HUES6 (cell line): ENCODE measurements at regions not wholly inside any gene's neighbourhood (a gene's known extent, or its start where the extent isn't known, plus 50 kb on each side); places are given as distances from the start of the nearest gene placed in this dataset.

Source experiments
- H3K27ac ChIP-seq: 2 replicates; pipeline ENCODE4 v1.7.0; 2013; ENCODE audit warnings: low read depth, mild to moderate bottlenecking, low read length, inconsistent platforms
- H3K27me3 ChIP-seq: 2 replicates; pipeline ENCODE4 v1.6.1; 2013; ENCODE audit warnings: low read length; ENCODE audit not compliant: control insufficient read depth, insufficient read depth
- H3K36me3 ChIP-seq: 2 replicates; pipeline ENCODE4 v1.6.1; 2013; ENCODE audit warnings: low read length; ENCODE audit not compliant: control insufficient read depth, insufficient read depth
- H3K4me1 ChIP-seq: 2 replicates; pipeline ENCODE4 v1.6.1; 2013; ENCODE audit warnings: low read length; ENCODE audit not compliant: control insufficient read depth, insufficient read depth
- H3K4me3 ChIP-seq: 2 replicates; pipeline ENCODE4 v1.5.1; 2013; ENCODE audit warnings: low read depth, low read length
- H3K9ac ChIP-seq: one replicate; pipeline ENCODE4 v1.6.1; 2013; ENCODE audit warnings: mild to moderate bottlenecking, low read length
- H3K9me3 ChIP-seq: 2 replicates; pipeline ENCODE4 v1.6.1; 2013; ENCODE audit warnings: low read depth, low read length; ENCODE audit not compliant: control insufficient read depth, insufficient read depth

- no peaks in the 10 kb centered on the region for H3K27me3 ChIP-seq
- no peaks in the 10 kb centered on the region for H3K9me3 ChIP-seq
- no peak overlapping the region for H3K4me3 ChIP-seq
- no peaks in the 10 kb centered on the region for H3K36me3 ChIP-seq
- no peaks in the 10 kb centered on the region for H3K4me1 ChIP-seq
- H3K9ac ChIP-seq = no peak overlapping the region
- no peak overlapping the region for H3K27ac ChIP-seq
These were observed 220.1 kb upstream of the NCKAP5 start for GRCh38 chr2:133788386-133788785.

- Histone ChIP-seq H3K36me3 (no peaks in the 10 kb centered on the region), H3K27ac (no peak overlapping the region), H3K27me3 (no peaks in the 10 kb centered on the region), H3K9ac (no peak overlapping the region), H3K4me1 (no peaks in the 10 kb centered on the region), H3K4me3 (no peak overlapping the region), H3K9me3 (0 out of 2 replicates have a peak, but pooled peaks cover 2% of the 10 kb centered on the region)
These were observed 221.5 kb upstream of the NCKAP5 start for GRCh38 chr2:133789743-133790142.

- no peak overlapping the region for H3K27ac ChIP-seq
- H3K4me3 ChIP-seq = no peak overlapping the region
- no peaks in the 10 kb centered on the region for H3K27me3 ChIP-seq
- H3K4me1 ChIP-seq = no peaks in the 10 kb centered on the region
- H3K9me3 ChIP-seq = 0 out of 2 replicates have a peak, but pooled peaks cover 2% of the 10 kb centered on the region
- H3K9ac ChIP-seq = no peak overlapping the region
- no peaks in the 10 kb centered on the region for H3K36me3 ChIP-seq
These were observed 222.4 kb upstream of the NCKAP5 start for GRCh38 chr2:133790711-133791110.

DNA sequence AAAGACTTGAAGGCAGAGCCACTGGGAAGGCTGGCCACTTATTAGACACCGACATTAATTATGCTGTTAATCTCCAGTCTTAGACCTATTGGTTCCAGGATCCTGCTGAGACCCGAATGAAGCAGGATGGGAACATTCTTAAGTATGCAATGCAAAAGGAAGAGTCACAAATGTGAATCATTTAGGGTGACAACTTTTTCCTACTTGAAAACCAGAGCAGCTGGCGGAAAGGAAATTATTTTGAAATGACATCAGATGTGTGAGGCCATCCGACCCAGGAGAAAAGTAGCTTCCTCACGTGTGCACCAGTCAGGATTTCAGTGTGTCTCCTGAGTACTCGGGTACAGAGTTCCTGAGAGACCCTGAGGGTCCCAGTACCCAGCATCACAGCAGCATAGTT, 222.9 kb upstream of the NCKAP5 start:
- Histone ChIP-seq H3K27ac (no peak overlapping the region), H3K27me3 (no peaks in the 10 kb centered on the region), H3K4me1 (no peaks in the 10 kb centered on the region), H3K4me3 (no peak overlapping the region), H3K9me3 (0 out of 2 replicates have a peak, but pooled peaks cover 2% of the 10 kb centered on the region), H3K9ac (no peak overlapping the region), H3K36me3 (no peaks in the 10 kb centered on the region)

DNA sequence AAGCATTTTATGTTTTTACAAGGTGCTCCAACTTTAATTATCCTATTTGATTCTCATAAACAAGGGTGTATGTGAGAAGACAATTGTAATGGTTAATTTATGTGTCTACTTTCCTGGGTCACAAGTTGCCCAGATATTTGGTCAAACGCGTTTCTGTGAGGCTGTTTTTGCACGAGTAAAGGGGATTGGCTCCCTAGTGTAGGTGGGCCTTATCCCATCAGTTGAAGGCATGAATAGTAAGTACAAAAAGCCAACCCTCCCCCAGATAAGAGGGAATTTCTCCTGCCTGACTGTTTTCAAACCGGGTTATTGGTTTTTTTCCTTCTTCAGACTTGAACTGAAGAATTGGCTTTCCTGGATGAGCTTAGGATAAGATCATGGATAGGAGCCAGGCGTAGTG, 224.0 kb upstream of the NCKAP5 start:
- Histone ChIP-seq H3K36me3 (no peaks in the 10 kb centered on the region), H3K9me3 (0 out of 2 replicates have a peak, but pooled peaks cover 5% of the 10 kb centered on the region), H3K27me3 (no peaks in the 10 kb centered on the region), H3K27ac (no peak overlapping the region), H3K4me3 (no peak overlapping the region), H3K4me1 (no peaks in the 10 kb centered on the region), H3K9ac (no peak overlapping the region)

- Histone ChIP-seq H3K9me3 (0 out of 2 replicates have a peak, but pooled peaks cover 6% of the 10 kb centered on the region), H3K27me3 (no peaks in the 10 kb centered on the region), H3K9ac (no peak overlapping the region), H3K4me3 (no peak overlapping the region), H3K4me1 (no peaks in the 10 kb centered on the region), H3K36me3 (no peaks in the 10 kb centered on the region), H3K27ac (no peak overlapping the region)
These were observed 225.9 kb upstream of the NCKAP5 start for GRCh38 chr2:133794114-133794513.

DNA sequence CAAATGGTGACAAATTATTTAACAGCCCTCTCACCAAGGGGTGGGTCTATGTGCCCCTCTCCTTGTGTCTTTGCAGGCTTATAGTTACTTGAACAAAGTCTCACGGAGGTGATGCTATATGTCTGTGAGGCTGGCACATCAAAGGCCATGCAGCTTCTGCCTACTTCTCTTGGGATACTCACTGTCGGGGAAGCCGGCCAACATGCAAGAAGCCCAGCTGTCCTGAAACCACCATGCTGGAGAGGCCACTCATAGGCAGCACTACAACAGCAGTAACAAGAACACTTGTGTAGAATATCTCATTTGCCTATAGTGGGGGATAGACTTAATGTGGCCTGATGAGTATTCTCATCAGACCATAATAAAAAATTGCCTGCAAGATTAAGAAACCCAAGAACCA, 233.7 kb upstream of the NCKAP5 start:
- no peaks in the 10 kb centered on the region for H3K4me1 ChIP-seq
- no peak overlapping the region for H3K4me3 ChIP-seq
- H3K27ac ChIP-seq = no peak overlapping the region
- no peak overlapping the region for H3K9ac ChIP-seq
- no peaks in the 10 kb centered on the region for H3K36me3 ChIP-seq
- 0 out of 2 replicates have a peak, but pooled peaks cover 3% of the 10 kb centered on the region for H3K9me3 ChIP-seq
- no peaks in the 10 kb centered on the region for H3K27me3 ChIP-seq

- H3K36me3 ChIP-seq = no peaks in the 10 kb centered on the region
- H3K27ac ChIP-seq = no peak overlapping the region
- no peak overlapping the region for H3K4me3 ChIP-seq
- H3K4me1 ChIP-seq = no peaks in the 10 kb centered on the region
- no peak overlapping the region for H3K9ac ChIP-seq
- H3K27me3 ChIP-seq = no peaks in the 10 kb centered on the region
- H3K9me3 ChIP-seq = no peaks in the 10 kb centered on the region
These were observed 234.3 kb upstream of the NCKAP5 start for GRCh38 chr2:133802409-133803039.

GRCh38 chr2:133806564-133806963, 238.3 kb upstream of the NCKAP5 start:
- H3K4me1 ChIP-seq = no peaks in the 10 kb centered on the region

DNA sequence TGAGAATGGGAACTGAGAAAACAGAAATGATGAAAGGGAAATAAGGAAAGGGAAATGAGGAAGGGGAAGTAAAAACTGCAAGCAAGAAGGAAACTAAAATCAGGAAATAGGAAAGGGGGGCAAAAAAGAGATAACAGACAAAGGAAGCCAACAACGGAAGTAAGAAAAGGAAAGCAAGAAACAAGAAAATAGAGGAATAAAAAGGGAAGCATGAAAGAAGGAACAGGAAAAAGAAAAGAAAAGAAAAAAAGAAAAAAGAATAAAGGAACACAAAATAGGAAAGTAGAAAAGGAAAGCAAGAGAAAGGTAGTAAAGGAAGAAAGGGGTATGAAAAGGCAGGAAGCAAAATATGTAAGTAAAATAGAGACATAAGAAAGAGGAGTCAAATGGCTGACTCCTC, 241.2 kb upstream of the NCKAP5 start:
- Histone ChIP-seq H3K4me3 (no peak overlapping the region), H3K9ac (no peak overlapping the region), H3K27me3 (no peaks in the 10 kb centered on the region), H3K4me1 (no peaks in the 10 kb centered on the region), H3K9me3 (no peaks in the 10 kb centered on the region), H3K36me3 (no peaks in the 10 kb centered on the region), H3K27ac (no peak overlapping the region)

More at GRCh38 chr2:133806564-133806963, 238.3 kb upstream of the NCKAP5 start:
- Histone ChIP-seq H3K4me3 (no peak overlapping the region), H3K27me3 (no peaks in the 10 kb centered on the region), H3K36me3 (no peaks in the 10 kb centered on the region), H3K9ac (no peak overlapping the region), H3K9me3 (no peaks in the 10 kb centered on the region), H3K27ac (no peak overlapping the region)

- Histone ChIP-seq H3K4me1 (0 out of 2 replicates have a peak, but pooled peaks cover under 1% of the 10 kb centered on the region), H3K9me3 (no peaks in the 10 kb centered on the region), H3K36me3 (no peaks in the 10 kb centered on the region), H3K27me3 (no peaks in the 10 kb centered on the region), H3K27ac (no peak overlapping the region), H3K9ac (no peak overlapping the region), H3K4me3 (no peak overlapping the region)
These were observed 242.3 kb upstream of the NCKAP5 start for GRCh38 chr2:133810559-133810958.
